ENCODE measurements at regions not wholly inside any gene's neighbourhood (a gene's known extent, or its start where the extent isn't known, plus 50 kb on each side); places are given as distances from the start of the nearest gene placed in this dataset.
"Not testable (repeated sequence)": the region's sequence is repeated elsewhere in the genome, so short reads cannot be mapped to it uniquely, and the experiment has no call there.

- TF ChIP-seq CTCF (IDR thresholded peaks at IDR 0.05; ENCODE audit: poor library complexity, severe bottlenecking); REST (IDR thresholded peaks at IDR 0.05; ENCODE audit: borderline replicate concordance); POLR2AphosphoS5 (IDR thresholded peaks at IDR 0.05); EP300 (conservative IDR thresholded peaks at IDR 0.05; ENCODE audit: poor library complexity, severe bottlenecking); RAD21 (conservative IDR thresholded peaks at IDR 0.05); MXI1 (conservative IDR thresholded peaks at IDR 0.05; ENCODE audit: poor library complexity, severe bottlenecking); SMC3 (conservative IDR thresholded peaks at IDR 0.05; ENCODE audit: poor library complexity); EZH2 (IDR thresholded peaks at IDR 0.05; ENCODE audit: borderline replicate concordance, insufficient read depth, low read length, poor library complexity, severe bottlenecking); TAF1 (IDR thresholded peaks at IDR 0.05; ENCODE audit: low read depth): not testable (repeated sequence)
Observed at GRCh38 chr17:22052715-22053114, 360.4 kb downstream of the KCNJ18 start.
